NT2/D1 (cell line): ENCODE measurements at regions not wholly inside any gene's neighbourhood (a gene's known extent, or its start where the extent isn't known, plus 50 kb on each side); places are given as distances from the start of the nearest gene placed in this dataset.

Source experiments
- YY1 ChIP-seq: IDR thresholded peaks from 2 replicates; pipeline ENCODE4 v1.6.1; 2011; ENCODE audit not compliant: insufficient read length, insufficient read depth
- ZNF274 ChIP-seq: IDR thresholded peaks from 2 replicates; pipeline ENCODE4 v1.6.1; 2011; ENCODE audit warnings: mild to moderate bottlenecking, low read depth, low read length

DNA sequence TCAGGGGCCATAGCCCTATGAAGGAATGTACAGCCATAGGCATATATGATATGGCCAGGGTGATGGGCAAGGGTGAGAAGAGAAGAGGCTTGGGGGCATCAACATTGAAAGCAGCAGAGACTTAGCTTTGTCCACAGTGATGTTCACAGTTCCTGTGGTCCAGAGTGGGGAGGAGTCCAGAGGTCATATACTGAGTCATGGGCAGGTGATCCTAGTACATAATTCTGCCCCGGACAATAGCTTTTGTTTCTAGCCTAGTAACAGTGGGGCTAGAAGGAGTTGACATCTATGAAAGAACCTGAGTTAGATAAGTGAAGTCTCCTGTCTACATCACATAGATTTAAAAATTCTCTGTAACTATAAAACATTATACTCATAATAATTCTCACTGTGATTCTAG, 496.3 kb upstream of the TNP1 start:
- TF ChIP-seq ZNF274 (no peak), YY1 (no peak)
